Gastroesophageal sphincter (tissue), 4 donors: ENCODE measurements at regions not wholly inside any gene's neighbourhood (a gene's known extent, or its start where the extent isn't known, plus 50 kb on each side); places are given as distances from the start of the nearest gene placed in this dataset.

Experiments
- ATAC-seq: fragments of 150-250 bp; one replicate; pipeline ENCODE4 v1.9.1; 2016; ENCODE audit warnings: mild to moderate bottlenecking, moderate library complexity
- H3K27ac ChIP-seq, 4 donors: fragments of 200-600 bp; sonication (generic) in 3 of 4; 1 replicate in 3 of 4; 2 replicates in 1 of 4; pipeline ENCODE4 v1.5.1; 2016 to 2019
- H3K27me3 ChIP-seq: fragments of 200-600 bp; sonication (generic); one replicate; pipeline ENCODE4 v1.5.1; 2019
- H3K36me3 ChIP-seq, 2 donors: fragments of 200-600 bp; sonication (generic); one replicate each; pipeline ENCODE4 v1.5.1; 2019; ENCODE audit warnings: control low read depth in 1 of 2
- H3K4me1 ChIP-seq, 3 donors: fragments of 200-600 bp; sonication (generic); 1 replicate in 2 of 3; 2 replicates in 1 of 3; pipeline ENCODE4 v1.5.1; 2016 to 2019; ENCODE audit warnings: control low read depth in 2 of 3
- H3K4me3 ChIP-seq, 2 donors: fragments of 200-600 bp; sonication (generic); one replicate each; pipeline ENCODE4 v1.5.1; 2019; ENCODE audit warnings: mild to moderate bottlenecking in 1 of 2, moderate library complexity in 1 of 2
- H3K9me3 ChIP-seq, 3 donors: fragments of 200-600 bp; sonication (generic); one replicate each; pipeline ENCODE4 v1.5.1; 2017 to 2019; ENCODE audit warnings: control low read depth in 2 of 3
- EP300 ChIP-seq: sonication (generic); formaldehyde crosslinking; IDR thresholded peaks from one replicate; pipeline ENCODE4 v1.6.1; 2017; ENCODE audit warnings: antibody characterized with exemption, mild to moderate bottlenecking
- POLR2A ChIP-seq, 2 donors: fragments of 450-650 bp; IDR thresholded peaks; one replicate each; pipeline ENCODE4 v1.6.1; 2017; ENCODE audit warnings: antibody characterized with exemption in 2 of 2, mild to moderate bottlenecking in 2 of 2, moderate library complexity in 1 of 2
- POLR2AphosphoS5 ChIP-seq: sonication (generic); formaldehyde crosslinking; IDR thresholded peaks from one replicate; pipeline ENCODE4 v1.6.1; 2017; ENCODE audit warnings: antibody characterized with exemption
- WGBS, 2 donors: methylation state at CpG; one replicate each; pipeline ENCODE4 v1.1.5; 2018; ENCODE audit warnings: low coverage in 1 of 2; 5-methylcytosine and 5-hydroxymethylcytosine counted together
- TF ChIP-seq, protein P1 (sequence below), 4 experiments: fragments of 200-600 bp in 2 of 4; fragments of 450-650 bp in 2 of 4; sonication (generic) in 1 of 4; IDR thresholded peaks; one replicate each; pipeline ENCODE4 v1.5.1; 2017 to 2019; ENCODE audit warnings: antibody characterized with exemption in 4 of 4, mild to moderate bottlenecking in 2 of 4, moderate library complexity in 2 of 4

DNA sequence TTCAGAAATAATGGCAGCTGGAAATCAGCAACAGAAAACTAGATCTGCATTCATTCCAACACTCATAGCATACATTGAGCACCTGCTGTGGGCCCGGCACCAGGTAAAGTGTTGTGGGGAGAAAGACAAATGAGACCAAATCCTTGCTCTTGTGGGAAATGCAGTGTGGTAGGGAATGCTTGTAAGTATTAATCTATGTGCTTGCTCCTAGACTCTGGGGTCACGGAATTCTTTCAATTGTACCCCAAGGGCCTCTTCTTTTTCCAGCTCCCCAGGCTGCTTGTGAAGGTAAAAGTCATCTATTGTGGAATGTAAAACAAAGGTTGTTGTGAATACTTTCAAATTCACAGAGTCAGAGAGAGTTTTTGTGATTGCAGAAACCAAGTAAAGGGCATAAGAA, 501.9 kb downstream of the CDK5RAP2 start:
- 94 to 100% methylated on average over 1 to 2 of the region's 2 CpGs for WGBS, 2 donors
- Histone ChIP-seq H3K36me3 (no peaks in the 10 kb centered on the region), H3K27ac (no peak overlapping the region), H3K9me3 (no peaks in the 10 kb centered on the region), H3K4me1 (no peaks in the 10 kb centered on the region), H3K4me3 (no peak overlapping the region), H3K27me3 (peaks cover 5% of the 10 kb centered on the region)
- no peak for ATAC-seq
- TF ChIP-seq EP300: no peak
- TF ChIP-seq POLR2AphosphoS5: no peak
- no peak for TF ChIP-seq POLR2A (IDR thresholded peaks at IDR 0.05)
- TF ChIP-seq, protein P1, sequence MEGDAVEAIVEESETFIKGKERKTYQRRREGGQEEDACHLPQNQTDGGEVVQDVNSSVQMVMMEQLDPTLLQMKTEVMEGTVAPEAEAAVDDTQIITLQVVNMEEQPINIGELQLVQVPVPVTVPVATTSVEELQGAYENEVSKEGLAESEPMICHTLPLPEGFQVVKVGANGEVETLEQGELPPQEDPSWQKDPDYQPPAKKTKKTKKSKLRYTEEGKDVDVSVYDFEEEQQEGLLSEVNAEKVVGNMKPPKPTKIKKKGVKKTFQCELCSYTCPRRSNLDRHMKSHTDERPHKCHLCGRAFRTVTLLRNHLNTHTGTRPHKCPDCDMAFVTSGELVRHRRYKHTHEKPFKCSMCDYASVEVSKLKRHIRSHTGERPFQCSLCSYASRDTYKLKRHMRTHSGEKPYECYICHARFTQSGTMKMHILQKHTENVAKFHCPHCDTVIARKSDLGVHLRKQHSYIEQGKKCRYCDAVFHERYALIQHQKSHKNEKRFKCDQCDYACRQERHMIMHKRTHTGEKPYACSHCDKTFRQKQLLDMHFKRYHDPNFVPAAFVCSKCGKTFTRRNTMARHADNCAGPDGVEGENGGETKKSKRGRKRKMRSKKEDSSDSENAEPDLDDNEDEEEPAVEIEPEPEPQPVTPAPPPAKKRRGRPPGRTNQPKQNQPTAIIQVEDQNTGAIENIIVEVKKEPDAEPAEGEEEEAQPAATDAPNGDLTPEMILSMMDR (IDR thresholded peaks at IDR 0.05): no peak

DNA sequence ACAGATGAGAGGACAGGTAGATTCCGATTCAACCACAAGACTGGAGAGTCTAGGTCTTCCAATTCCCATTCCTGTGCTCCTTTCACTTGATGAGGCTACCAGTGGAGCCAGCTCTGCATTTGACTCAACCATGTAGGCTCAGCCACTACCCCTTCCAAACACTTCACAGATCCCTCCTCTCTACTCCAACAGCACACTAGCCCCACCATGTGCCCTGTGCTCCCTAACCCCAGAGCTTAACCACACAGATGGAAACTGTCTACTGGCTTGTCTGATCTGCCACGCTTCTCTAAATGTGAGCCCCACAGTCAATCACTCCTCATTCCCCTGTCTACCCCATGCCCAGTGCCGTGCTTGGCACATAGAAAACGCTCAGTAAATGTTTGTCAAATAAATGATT, 508.2 kb downstream of the CDK5RAP2 start:
- no peak overlapping the region for H3K4me3 ChIP-seq
- no peaks in the 10 kb centered on the region for H3K36me3 ChIP-seq
- H3K4me1 ChIP-seq: no peaks in the 10 kb centered on the region
- 56 to 64% methylated on average over 3 to 4 of the region's 4 CpGs for WGBS, 2 donors
- H3K27ac ChIP-seq: no peak overlapping the region
- TF ChIP-seq EP300: no peak
- no peak for TF ChIP-seq POLR2A (IDR thresholded peaks at IDR 0.05)
- ATAC-seq: no peak
- no peaks in the 10 kb centered on the region for H3K27me3 ChIP-seq
- no peaks in the 10 kb centered on the region for H3K9me3 ChIP-seq

DNA sequence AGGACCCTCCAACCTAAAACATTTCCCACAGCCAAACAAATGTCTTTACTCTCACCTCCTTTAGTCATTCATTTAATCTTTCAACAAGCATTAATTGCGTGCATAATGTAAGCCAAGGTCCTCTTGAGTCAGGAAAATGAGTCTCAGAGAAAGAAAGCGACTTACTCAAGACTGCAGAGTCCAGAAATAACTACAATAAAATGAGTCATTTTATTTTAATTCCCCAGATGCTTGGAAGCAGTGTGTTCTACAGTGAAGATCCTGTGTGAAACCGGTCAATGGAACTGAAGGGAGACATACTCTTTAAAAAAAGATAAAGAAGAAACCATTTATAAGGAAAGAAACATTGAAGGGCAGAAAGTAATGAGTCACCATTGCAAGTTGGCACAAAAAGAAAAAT, 513.7 kb downstream of the CDK5RAP2 start:
- Histone ChIP-seq H3K9me3 (no peaks in the 10 kb centered on the region), H3K4me1 (peaks cover 0 to 5% (median 0%) of the 10 kb centered on the region in 3 donors), H3K27me3 (no peaks in the 10 kb centered on the region), H3K36me3 (no peaks in the 10 kb centered on the region), H3K4me3 (no peak overlapping the region), H3K27ac (no peak overlapping the region)
- TF ChIP-seq, protein P1 (IDR thresholded peaks at IDR 0.05): no peak
- TF ChIP-seq POLR2A (IDR thresholded peaks at IDR 0.05) (no peak), POLR2AphosphoS5 (no peak), EP300 (no peak)
- ATAC-seq: no peak
- WGBS, 2 donors: 26 to 31% methylated on average over 3 of the region's 3 CpGs

GRCh38 chr9:120065151-120065550, 514.8 kb downstream of the CDK5RAP2 start:
- no peak for ATAC-seq
- no peak overlapping the region for H3K4me3 ChIP-seq
- WGBS, 2 donors: 64 to 70% methylated on average over 2 to 3 of the region's 4 CpGs
- no peak for TF ChIP-seq EP300
- H3K27me3 ChIP-seq: no peaks in the 10 kb centered on the region
- H3K36me3 ChIP-seq: no peaks in the 10 kb centered on the region
- no peaks in the 10 kb centered on the region for H3K9me3 ChIP-seq
- H3K27ac ChIP-seq: no peak overlapping the region
- H3K4me1 ChIP-seq: peaks cover 0 to 5% (median 0%) of the 10 kb centered on the region in 3 donors

GRCh38 chr9:120045011-120045410, 535.0 kb downstream of the CDK5RAP2 start:
- Histone ChIP-seq H3K27me3 (no peaks in the 10 kb centered on the region), H3K4me1 (no peaks in the 10 kb centered on the region), H3K4me3 (no peak overlapping the region), H3K27ac (no peak overlapping the region), H3K36me3 (no peaks in the 10 kb centered on the region), H3K9me3 (no peaks in the 10 kb centered on the region)
- WGBS, 2 donors: 65 to 70% methylated on average over 5 to 9 of the region's 9 CpGs
- no peak for TF ChIP-seq POLR2AphosphoS5
- TF ChIP-seq EP300: no peak
- no peak for TF ChIP-seq POLR2A (IDR thresholded peaks at IDR 0.05)
- TF ChIP-seq, protein P1 (IDR thresholded peaks at IDR 0.05): no peak
- no peak for ATAC-seq

DNA sequence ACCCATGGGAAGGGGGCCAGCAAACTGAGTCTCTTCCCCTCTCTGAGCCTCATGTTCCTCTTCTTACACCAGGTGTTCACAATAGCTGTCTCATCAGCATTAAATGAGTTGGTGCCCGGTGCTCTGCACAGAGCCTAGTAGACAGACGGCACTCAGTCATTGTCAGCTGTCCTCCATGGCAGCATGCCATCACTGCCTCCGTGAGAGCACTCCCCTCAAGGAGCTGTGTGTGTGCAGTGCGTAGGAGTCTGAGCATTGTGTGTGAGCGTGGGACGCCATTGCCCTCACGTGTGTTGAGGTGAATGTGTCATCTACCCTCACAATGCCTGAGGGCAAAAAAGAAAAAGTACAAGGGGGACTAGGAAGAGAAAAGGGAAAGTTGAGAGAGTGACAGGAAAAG, 536.5 kb downstream of the CDK5RAP2 start:
- Histone ChIP-seq H3K36me3 (no peaks in the 10 kb centered on the region), H3K9me3 (no peaks in the 10 kb centered on the region), H3K27ac (no peak overlapping the region), H3K4me1 (no peaks in the 10 kb centered on the region), H3K4me3 (no peak overlapping the region), H3K27me3 (no peaks in the 10 kb centered on the region)
- 50 to 71% methylated on average over 1 to 6 of the region's 7 CpGs for WGBS, 2 donors
- TF ChIP-seq POLR2AphosphoS5 (no peak), EP300 (no peak), POLR2A (IDR thresholded peaks at IDR 0.05) (no peak)
- TF ChIP-seq, protein P1 (IDR thresholded peaks at IDR 0.05): no peak
- no peak for ATAC-seq
